Muscle of leg (tissue), 3 donors: ENCODE measurements at regions not wholly inside any gene's neighbourhood (a gene's known extent, or its start where the extent isn't known, plus 50 kb on each side); places are given as distances from the start of the nearest gene placed in this dataset.

Source experiments
- DNase-seq: peaks from one replicate; pipeline ENCODE4 v3.0.0; 2013
- H3K27ac ChIP-seq: one replicate; pipeline ENCODE4 v1.5.1; 2013; ENCODE audit warnings: mild to moderate bottlenecking, low read length, control low read depth
- H3K27me3 ChIP-seq: one replicate; pipeline ENCODE4 v1.6.1; 2013; ENCODE audit warnings: low read length; ENCODE audit not compliant: control insufficient read depth, insufficient read depth
- H3K36me3 ChIP-seq: one replicate; pipeline ENCODE4 v1.6.1; 2013; ENCODE audit warnings: low read length; ENCODE audit not compliant: control insufficient read depth, insufficient read depth
- H3K4me1 ChIP-seq: one replicate; pipeline ENCODE4 v1.6.1; 2013; ENCODE audit warnings: low read length; ENCODE audit not compliant: control insufficient read depth, insufficient read depth
- H3K4me3 ChIP-seq: one replicate; pipeline ENCODE4 v1.5.1; 2013; ENCODE audit warnings: low read length, control low read depth
- H3K9me3 ChIP-seq: replicated peaks from 2 replicates; pipeline ENCODE4 v1.6.1; 2013; ENCODE audit warnings: low read depth, low read length; ENCODE audit not compliant: control insufficient read depth
- WGBS: methylation state at CpG from one replicate; pipeline ENCODE4 v1.1.5; 2013; ENCODE audit warnings: missing lambda C conversion rate; ENCODE audit not compliant: insufficient coverage; 5-methylcytosine and 5-hydroxymethylcytosine counted together

- H3K36me3 ChIP-seq: no peaks in the 10 kb centered on the region
- 10% methylated on average over 14 of the region's 19 CpGs for WGBS
- no peaks in the 10 kb centered on the region for H3K9me3 ChIP-seq
- DNase-seq: peak; percentile 80
- H3K27ac ChIP-seq: peak overlapping the region; percentile 21
- peaks cover 42% of the 10 kb centered on the region for H3K4me1 ChIP-seq
- H3K27me3 ChIP-seq: peaks cover 60% of the 10 kb centered on the region
- H3K4me3 ChIP-seq: no peak overlapping the region
Observed at GRCh38 chr12:111180426-111181142, 188.3 kb downstream of the PHETA1 start.

DNA sequence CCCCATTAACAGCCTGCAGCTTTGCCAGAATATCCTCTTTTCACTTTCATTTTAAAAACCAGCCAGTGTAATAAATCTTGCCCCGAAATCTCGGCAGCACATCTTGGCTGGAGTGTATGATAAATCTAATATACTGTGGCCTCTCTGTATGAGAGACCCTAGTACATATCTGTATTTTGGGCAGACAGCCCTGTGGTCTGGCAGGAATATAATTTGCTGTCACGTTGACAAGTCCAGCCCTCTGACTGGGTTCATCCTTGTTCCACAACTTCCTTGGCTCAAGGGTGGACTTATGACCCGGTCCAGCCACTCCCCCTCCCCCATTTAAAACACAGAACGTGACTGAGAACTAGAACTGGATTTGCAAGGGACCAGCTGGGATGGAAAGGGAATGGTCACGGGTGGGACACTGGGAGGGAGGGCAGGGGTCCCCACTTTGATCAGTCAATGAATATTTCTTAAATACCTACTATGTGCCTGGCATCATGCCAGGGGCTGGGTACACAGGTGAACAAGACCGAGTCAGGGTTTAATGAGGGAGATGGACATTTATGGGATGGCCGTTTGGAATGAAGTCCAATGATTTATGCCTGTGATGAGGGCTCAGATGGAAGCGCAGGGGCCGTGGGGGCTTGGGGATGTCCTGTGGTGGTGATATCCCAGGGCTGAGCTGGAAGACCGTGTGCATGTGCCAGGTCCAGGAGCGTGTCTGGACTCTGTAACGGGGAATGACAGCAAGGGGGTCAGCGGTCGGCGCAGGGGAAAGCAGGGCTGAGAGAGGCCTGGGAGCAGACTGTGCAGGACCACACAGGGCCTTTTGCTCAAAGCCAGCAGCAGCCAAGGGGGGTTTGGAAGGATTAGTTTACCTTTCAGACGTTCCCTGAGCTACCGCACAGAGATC, 190.5 kb downstream of the PHETA1 start:
- Histone ChIP-seq H3K4me1 (peaks cover 42% of the 10 kb centered on the region), H3K27me3 (peaks cover 69% of the 10 kb centered on the region), H3K36me3 (no peaks in the 10 kb centered on the region), H3K27ac (no peak overlapping the region), H3K4me3 (no peak overlapping the region), H3K9me3 (no peaks in the 10 kb centered on the region)
- peak; percentile 91 for DNase-seq
- WGBS: 7% methylated on average over 10 of the region's 18 CpGs

GRCh38 chr12:111175396-111176094, 193.3 kb downstream of the PHETA1 start:
- peaks cover 62% of the 10 kb centered on the region for H3K27me3 ChIP-seq
- 39% methylated on average over 3 of the region's 10 CpGs for WGBS
- no peak for DNase-seq
- no peak overlapping the region for H3K27ac ChIP-seq
- no peaks in the 10 kb centered on the region for H3K9me3 ChIP-seq
- no peaks in the 10 kb centered on the region for H3K36me3 ChIP-seq
- no peak overlapping the region for H3K4me3 ChIP-seq
- H3K4me1 ChIP-seq: peaks cover 16% of the 10 kb centered on the region

GRCh38 chr12:111174961-111175345, 193.9 kb downstream of the PHETA1 start:
- no peak overlapping the region for H3K27ac ChIP-seq
- H3K9me3 ChIP-seq: no peaks in the 10 kb centered on the region
- no CpG with 5 or more reads among the region's 3 CpGs for WGBS
- no peaks in the 10 kb centered on the region for H3K36me3 ChIP-seq
- peaks cover 62% of the 10 kb centered on the region for H3K27me3 ChIP-seq
- peaks cover 10% of the 10 kb centered on the region for H3K4me1 ChIP-seq
- no peak overlapping the region for H3K4me3 ChIP-seq
- no peak for DNase-seq

- Histone ChIP-seq H3K27ac (no peak overlapping the region), H3K36me3 (no peaks in the 10 kb centered on the region), H3K9me3 (no peaks in the 10 kb centered on the region), H3K27me3 (peaks cover 67% of the 10 kb centered on the region), H3K4me1 (peaks cover 7% of the 10 kb centered on the region), H3K4me3 (no peak overlapping the region)
- WGBS: no CpG with 5 or more reads among the region's 8 CpGs
- peak; percentile 22 for DNase-seq
Observed at GRCh38 chr12:111174251-111174960, 194.5 kb downstream of the PHETA1 start.

GRCh38 chr12:111173836-111174235, 195.1 kb downstream of the PHETA1 start:
- no peaks in the 10 kb centered on the region for H3K36me3 ChIP-seq
- H3K27ac ChIP-seq: no peak overlapping the region
- no peaks in the 10 kb centered on the region for H3K9me3 ChIP-seq
- H3K27me3 ChIP-seq: peaks cover 70% of the 10 kb centered on the region
- no peak overlapping the region for H3K4me3 ChIP-seq
- DNase-seq: no peak
- peaks cover 6% of the 10 kb centered on the region for H3K4me1 ChIP-seq
- 81% methylated on average over 3 of the region's 3 CpGs for WGBS

DNA sequence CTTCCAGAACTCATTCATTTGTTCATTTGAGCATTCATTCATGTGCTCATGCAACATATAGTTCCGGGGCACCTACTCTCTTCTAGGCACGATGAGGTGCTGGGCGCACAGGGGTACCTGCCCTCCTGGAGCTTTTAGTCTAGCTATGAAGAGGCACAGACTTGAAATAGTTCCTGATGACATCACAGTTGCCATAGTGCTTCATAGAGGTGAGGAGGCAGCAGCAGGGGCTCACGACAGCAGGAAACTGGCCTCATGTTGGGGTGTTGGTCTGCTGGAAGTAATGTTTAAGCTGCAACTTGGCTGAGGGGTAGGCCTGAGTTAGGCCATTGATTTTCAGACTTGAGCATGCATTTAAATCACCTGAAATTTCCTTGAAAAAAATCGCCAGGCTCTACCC, 195.5 kb downstream of the PHETA1 start:
- WGBS: 91% methylated on average over 4 of the region's 5 CpGs
- H3K27ac ChIP-seq: no peak overlapping the region

DNA sequence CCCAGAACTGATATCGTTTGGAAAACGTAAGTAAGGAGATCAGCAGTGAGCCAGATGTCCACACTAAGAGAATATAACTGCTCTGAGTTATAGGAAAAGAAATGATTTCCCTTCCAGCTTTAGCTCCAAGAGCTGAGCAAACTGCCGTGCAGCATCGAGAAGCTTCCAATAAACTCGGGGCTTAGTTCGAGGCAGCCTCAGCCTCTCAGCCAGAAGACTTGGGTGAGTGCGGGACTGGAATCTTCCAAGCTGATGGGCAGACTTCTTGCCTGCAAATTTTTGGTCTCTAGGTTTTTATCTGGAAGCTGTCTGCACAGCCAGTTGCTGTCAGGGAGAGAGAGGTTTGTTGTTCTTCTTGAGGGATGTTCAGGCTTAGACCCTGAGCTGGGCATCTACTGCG, 196.1 kb downstream of the PHETA1 start:
- Histone ChIP-seq H3K27ac (no peak overlapping the region), H3K4me1 (no peaks in the 10 kb centered on the region), H3K27me3 (peaks cover 72% of the 10 kb centered on the region), H3K36me3 (no peaks in the 10 kb centered on the region), H3K4me3 (no peak overlapping the region), H3K9me3 (no peaks in the 10 kb centered on the region)
- 37% methylated on average over 5 of the region's 8 CpGs for WGBS
- peak; percentile 26 for DNase-seq

More for the DNA sequence above, 195.5 kb downstream of the PHETA1 start:
- H3K27me3 ChIP-seq: peaks cover 67% of the 10 kb centered on the region
- no peaks in the 10 kb centered on the region for H3K36me3 ChIP-seq
- H3K9me3 ChIP-seq: no peaks in the 10 kb centered on the region
- H3K4me1 ChIP-seq: peaks cover 1% of the 10 kb centered on the region
- DNase-seq: no peak
- no peak overlapping the region for H3K4me3 ChIP-seq

GRCh38 chr12:111171832-111172231, 197.1 kb downstream of the PHETA1 start:
- Histone ChIP-seq H3K27me3 (peaks cover 70% of the 10 kb centered on the region), H3K4me1 (peaks cover 3% of the 10 kb centered on the region), H3K9me3 (no peaks in the 10 kb centered on the region), H3K36me3 (no peaks in the 10 kb centered on the region), H3K4me3 (no peak overlapping the region), H3K27ac (no peak overlapping the region)
- no peak for DNase-seq
- 92% methylated on average over 6 of the region's 9 CpGs for WGBS
